HG03342 (cell line): ENCODE measurements at regions not wholly inside any gene's neighbourhood (a gene's known extent, or its start where the extent isn't known, plus 50 kb on each side); places are given as distances from the start of the nearest gene placed in this dataset.
"Not testable (repeated sequence)": the region's sequence is repeated elsewhere in the genome, so short reads cannot be mapped to it uniquely, and the experiment has no call there.

Experiments used
- ATAC-seq: cut with Tn5 transposase; IDR thresholded peaks from one replicate; pipeline ENCODE4 v1.9.1; 2021; ENCODE audit warnings: mild to moderate bottlenecking, moderate library complexity; ENCODE audit not compliant: unreplicated experiment

DNA sequence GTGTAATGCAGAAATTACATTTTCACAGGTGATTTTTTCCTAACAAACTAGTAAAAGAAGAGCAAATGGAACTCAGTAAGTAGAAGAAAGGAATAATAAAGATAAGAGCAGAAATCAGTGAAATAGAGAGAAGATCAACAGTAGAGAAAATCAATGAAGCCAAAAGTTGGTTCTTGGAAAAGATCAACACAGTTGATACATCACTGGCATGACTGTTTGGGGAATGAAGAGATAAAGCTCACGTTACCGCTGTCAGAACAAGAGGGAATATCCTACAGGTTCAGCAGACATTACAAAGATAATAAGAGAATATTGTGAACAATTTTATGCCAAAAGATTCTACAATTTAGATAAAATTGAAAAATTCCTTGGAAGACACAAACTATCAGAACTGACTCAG, 146.4 kb downstream of the ACTR3B start:
- no peak for ATAC-seq

DNA sequence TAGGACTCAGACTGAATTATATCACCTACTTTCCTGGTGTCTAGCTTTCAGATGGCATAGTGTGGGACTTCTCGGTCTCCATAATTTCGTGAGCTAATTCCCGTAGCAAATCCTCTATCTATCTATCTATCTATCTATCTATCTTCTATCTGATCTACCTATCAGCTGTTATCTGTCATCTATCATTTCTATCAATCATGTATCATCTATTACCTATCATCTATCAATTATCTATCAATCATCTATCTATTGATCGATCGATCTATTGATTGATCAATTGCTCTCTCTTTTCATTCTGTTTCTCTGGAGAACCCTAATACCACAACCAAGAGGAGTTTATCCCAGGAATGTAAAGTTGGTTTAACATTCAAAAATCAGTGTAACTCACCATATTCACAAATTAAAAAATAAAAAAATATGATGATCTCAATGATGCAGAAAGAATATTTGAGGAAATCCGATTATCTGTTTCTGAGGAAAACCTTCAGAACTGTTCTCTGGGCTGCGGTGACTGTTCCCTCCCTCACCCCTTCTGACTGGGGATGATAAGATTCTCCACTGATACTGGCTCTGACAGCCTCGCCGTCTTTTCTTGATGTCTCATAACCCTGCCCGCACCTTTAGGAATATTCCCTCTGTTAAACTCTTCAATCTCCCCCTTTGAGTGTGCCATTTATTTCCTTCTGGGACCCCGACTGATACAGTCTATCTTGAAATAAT, 147.7 kb downstream of the ACTR3B start:
- no peak for ATAC-seq

DNA sequence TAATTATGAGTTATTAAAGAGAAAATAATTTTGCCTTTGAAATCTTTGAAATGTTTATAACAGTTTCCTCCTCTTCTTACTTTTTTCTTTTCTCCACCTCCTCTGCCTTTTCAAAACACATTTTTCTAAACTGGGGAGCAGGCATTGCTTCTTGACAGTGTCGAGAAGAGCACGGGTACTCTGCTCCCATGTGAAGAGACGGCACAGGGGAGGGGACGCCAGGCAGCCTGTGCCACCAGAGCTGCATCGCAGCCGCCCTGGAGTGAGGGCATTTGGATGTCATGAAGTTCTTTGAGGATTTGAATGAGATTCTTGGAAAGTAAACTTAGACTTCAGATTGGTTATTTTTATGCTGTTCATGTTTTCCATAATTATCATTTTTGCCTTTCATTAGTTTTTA, 149.7 kb downstream of the ACTR3B start:
- no peak for ATAC-seq

DNA sequence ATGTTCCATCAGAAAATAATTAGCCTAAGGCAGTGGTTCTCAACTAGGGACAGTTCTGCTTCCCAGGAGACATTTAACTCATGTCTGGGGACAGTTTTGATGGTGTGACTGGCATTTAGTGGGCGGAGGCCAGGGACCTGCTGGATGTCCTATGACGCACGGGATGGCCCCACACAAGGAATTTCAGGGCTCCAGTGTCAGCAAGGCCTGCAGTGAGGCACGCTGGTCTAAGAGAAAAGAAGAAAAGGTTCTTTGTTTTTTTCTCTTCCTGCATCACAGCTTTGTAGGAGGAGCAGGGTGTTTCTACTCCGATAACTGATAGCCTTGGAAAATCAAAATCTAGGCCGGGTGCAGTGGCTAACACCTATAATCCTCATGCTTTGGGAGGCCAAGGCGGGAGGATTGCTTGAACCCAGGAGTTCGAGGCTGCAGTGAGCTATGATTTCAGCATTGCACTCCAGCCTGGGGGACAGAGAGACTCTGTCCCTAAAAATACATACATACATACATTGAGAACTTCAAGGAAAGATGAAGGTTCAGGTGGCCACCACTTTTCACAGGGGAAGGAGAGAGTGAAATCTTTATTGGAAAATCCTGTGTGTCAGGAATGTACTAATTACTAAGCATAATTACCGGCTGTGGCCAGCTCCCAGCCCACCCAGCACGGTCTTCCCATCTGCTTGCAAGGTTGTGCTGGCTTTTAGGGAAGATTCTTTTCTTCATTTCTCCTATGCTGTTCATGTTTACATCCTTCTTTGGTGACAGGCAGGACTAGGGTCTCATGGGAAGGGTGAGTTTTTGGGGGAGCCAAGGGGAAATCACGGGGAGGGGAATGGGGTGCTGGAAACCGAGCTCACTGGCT, 150.4 kb downstream of the ACTR3B start:
- ATAC-seq = no peak

DNA sequence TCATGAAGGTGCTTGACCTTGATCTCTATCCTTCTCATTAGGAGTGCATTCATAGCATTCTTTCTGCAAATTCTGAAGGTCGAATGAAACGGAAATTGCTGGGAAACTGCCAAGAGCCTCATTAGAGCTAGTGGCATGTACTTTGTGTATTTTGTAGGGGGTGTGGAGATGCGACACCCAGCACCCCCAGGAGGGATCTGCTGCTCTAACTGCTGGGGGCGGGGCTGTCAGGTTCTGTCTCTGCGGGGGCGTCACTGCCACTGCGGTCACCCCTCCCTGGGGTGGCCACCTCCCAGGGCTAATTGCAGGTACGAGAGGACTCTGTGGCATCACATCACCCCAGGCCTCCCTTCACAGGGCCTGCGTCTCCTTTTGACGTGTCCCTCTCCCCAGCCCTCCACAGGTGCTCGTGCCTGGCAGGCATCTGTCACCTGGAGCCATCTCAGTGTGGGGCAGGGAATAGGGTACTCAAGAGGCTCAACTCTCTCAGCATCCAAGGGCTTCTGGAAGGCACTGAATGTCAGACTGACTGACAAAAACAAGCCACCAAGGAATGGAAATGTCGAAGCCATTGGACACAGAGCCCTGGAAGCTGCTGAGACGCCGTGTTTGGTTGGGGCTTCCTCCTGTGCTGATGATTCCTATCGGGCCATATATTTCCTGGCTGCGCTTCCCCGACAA, 151.1 kb downstream of the ACTR3B start:
- ATAC-seq = no peak

DNA sequence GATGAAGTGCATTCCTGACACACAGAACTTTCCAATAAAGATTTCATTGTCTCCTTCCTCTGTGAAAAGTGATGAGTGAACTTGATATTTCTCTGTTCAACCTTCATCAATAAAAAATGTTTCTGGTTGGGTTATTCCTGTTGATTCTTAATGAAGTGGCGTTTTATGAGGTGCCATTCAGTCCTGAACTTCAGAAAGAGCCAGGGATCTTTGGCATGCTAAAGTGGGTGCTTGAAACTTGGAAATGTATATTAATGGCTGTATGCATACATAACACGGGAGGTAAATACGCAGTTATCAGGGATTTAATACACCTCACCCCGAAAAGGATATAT, 151.6 kb downstream of the ACTR3B start:
- ATAC-seq = no peak

DNA sequence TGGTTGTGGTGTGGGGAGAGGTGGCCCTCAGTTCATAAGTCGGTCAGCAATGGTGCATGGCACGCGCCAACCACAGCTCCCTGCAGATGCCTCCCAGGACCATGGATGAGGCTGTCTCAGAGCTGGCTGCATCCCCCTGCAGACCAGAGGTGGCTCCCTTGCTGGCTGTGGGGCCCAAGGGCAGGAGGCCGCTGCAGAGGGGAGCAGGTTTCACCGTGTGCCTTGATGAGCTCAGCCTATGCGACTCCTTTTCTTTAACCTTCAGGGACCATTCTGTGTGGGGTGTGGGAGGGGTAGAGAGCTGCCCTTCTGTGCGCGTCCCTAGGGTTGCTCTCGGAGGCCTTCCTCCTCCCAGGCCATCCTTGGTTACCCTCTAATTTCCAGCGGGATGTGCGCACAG, 152.4 kb downstream of the ACTR3B start:
- ATAC-seq = no peak

DNA sequence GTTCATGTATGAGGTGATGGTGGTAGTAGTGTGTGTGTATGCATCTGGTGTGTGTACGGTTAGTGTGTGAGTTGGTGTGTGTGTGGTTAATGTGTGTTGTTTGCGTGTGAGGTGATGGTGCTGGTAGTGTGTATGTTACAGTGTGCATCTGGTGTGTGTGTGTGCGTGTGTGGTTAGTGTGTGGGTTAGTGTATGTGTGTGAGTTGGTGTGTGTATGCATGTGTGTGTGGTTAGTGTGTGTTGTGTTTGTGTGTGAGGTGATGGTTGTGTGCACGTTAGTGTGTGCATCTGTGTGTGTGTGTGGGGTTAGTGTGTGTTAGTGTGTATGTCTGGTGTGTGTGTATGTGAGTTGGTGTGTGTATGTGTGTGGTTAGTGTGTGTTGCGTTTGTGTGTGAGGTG, 153.0 kb downstream of the ACTR3B start:
- ATAC-seq = no peak

DNA sequence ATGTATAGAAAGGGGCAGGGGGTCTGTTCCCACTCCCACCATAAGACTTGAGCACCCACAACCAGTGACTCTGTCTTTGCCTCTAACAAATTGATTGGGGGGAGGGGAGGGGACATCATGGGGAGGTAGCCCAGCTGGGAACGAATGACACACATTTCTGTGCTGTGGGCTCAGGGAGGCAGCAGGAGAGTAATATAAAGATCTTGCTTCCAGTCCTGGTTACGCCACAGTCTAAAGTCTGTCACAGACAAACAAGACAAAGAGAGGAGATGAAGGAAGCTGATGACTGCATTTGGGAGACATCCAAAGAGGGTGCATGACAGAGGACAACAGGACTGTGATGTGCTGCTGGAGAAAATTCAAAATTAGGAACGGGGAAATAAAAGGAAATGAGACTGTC, 153.9 kb downstream of the ACTR3B start:
- no peak for ATAC-seq

DNA sequence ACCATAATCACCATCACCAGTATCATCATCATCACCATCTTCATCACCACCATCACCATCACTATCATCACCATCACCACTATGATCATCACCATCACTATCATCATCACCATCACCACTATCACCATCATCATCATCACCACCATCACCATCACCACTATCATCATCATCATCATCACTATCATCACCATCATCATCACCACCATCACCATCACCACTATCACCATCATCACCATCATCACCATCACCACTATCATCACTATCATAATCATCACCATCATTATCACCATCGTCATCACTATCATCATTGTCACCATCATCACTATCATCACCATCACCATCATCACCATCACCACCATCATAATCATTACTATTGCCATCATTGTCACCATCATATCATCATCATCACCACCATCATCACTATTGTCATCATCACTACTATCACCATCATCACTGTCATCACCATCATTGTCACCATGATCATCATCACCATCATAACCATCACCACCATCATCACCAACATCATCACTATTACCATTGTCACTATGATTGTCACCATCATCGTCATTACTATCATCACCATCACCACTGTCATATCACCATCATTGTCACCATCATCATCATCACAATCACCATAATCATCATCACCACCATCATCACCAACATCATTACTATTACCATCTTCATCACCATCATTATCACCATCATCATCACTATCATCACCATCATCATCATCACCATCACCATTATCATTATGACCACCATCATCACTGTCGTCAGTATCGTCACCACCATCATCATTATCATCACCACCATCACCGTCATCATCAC, 154.7 kb downstream of the ACTR3B start:
- ATAC-seq = no peak

DNA sequence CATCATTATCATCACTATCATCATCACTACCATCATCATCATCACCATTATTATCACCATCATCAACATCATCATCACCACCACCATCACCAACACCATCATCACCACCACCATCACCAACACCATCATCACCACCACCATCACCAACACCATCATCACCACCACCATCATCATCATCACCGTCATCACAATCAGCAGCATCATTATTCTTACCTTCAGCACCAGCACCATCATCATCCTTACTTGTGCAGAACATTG, 155.2 kb downstream of the ACTR3B start:
- ATAC-seq = not testable (repeated sequence)

DNA sequence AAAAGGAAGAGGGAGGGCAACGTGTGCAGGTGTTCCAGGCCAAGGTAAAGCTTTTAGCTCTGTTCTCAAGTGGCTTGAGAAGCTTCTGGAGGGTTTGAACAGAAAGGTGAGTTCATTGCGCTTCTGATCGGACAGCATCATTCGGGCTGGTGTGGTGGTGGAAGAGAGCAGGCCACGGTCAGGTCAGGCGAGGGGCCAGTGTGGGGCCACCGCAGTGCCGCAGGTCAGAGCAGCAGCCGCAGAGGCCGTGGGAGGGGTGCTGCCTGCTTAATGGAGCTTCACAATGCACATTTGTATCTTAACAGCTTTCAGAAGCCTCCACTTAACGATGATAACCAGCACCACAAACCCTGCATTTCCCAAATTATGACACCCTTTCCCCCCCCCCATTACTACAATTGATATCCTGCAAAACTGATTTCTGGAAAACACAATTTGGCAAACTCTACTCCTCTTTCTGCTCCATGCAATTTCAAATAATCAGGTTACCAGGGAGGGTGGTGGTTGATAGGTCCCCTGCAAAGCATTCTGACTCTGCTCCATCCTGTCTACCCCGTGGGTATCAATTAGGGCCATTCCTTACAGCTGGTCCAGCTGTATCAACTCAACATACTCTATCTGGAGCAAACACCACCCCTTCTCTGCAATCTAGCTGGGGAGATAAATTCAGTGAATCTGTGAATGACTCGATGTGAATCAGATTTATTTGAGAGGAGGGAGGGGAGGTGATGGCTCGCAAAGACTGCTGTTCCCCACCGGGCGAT, 162.9 kb downstream of the ACTR3B start:
- no peak for ATAC-seq

DNA sequence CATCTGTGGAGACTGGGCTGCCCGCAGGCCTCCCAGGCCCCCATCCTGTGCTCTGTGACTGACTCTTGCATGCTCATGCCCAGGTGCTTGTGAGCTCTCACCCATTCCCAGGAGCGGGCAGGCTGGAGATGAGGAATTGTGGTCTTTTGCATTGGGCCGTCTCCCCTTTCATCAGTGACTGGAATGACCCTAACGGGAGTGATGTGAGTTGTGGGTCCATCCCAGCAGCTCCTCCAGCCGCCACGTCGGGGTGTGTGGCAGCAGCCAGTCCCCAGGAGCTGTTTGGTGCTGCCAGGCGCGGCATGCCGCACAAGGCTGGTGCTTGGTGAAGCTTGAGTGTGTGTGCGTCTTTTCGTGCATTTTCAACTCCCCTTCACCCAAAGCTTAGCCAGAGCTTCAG, 164.2 kb downstream of the ACTR3B start:
- ATAC-seq = no peak

DNA sequence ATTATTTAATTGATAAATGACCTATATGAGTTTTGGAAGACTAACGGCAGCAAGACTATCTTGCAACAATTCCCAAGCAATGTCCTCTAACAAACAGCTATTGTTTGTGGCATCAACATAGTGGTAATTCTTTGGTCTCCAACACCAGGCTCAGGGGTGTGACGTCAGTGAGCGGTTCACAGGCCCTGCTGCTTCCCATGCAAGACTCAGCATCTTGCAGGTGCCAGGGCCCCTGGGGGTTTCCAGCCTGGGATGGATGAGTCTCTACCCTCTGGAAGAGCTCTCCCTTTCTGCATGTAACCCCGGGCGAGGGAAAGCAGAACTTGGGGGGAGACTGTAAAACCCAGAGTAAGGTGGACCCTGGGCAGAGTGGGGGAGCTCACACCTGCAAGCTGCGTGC, 164.7 kb downstream of the ACTR3B start:
- no peak for ATAC-seq

DNA sequence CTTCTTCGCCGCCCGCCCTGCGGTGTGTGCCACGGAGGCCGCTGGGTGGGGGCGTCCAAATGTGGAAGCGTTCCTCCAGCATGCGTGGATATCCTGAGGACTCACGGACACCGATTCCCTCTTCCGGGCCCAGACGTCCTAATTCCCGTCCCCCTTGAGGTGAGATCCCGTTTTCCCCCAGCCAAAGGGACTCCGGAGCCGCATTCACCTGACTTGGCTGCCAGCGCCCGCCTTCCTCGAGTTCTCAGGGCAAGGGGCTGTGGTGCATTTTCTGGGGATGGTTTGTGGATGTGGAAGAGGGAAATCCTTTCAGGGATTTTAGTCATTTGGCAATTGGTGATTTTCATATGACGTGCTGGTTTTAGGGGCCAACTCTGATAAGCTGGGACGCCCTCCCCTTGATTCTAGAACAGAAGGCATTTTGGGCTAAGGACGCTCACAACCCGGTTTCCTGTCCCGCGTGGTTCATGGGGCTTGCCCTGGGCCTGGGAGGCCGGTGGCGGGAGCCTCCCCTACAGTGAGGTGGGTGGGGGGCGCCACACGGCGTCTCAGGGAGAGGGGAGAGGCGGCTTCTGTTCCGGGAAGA, 165.4 kb downstream of the ACTR3B start:
- ATAC-seq = no peak

DNA sequence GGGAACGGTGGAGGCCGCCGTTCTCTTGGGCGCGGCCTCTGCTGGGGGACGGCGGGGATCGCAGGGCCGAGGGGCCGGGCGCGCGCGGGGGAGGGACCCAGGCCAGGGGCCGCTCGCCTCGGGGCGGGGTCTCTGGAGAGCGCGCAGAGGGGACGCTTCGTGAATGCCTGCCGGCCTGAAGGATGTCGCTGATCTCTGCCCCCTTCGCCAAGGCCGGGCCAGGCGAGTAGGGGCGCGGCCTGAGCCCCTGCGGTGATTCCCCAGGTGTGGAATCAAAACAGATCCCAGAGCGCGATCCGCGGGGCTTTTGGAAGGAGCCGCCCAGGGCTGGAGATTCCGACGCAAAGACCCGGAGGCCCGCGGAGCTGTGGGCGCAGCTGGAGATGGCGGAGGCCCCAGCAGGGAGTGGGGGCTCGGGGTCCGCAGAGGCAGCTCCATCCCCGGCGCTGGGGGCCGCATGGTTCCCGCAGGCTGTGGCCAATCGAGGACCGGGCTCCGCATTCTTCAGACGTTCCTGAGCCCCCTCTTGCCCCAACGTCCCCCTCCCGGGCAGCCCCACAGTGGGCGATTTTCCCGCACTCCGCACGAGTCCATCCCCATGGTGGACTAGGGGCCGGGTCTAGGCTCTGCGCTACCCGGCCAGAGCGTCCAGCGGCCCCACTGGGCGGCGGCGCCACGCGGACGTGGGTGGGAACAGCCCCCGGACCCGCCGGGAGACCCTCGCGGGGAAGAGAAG, 166.0 kb downstream of the ACTR3B start:
- ATAC-seq = no peak

DNA sequence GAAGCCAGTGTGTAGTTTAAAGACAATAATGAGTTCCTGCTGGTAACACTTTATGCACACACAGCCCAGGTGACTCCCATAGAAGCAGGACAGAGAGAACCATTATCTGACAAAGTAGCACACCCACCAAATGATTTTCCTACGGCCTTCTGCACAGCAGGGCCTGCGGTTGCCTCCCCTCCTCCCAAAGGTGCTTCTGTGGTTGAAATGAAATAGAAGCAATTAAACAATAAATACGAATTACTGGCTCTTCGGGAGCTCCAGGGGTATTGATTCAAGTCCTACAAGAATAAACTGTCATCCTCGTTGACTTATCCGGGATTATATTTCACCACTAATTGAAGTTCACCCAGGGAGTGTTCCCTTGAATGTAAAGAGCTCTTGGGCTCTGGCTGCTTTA, 172.1 kb downstream of the ACTR3B start:
- no peak for ATAC-seq

DNA sequence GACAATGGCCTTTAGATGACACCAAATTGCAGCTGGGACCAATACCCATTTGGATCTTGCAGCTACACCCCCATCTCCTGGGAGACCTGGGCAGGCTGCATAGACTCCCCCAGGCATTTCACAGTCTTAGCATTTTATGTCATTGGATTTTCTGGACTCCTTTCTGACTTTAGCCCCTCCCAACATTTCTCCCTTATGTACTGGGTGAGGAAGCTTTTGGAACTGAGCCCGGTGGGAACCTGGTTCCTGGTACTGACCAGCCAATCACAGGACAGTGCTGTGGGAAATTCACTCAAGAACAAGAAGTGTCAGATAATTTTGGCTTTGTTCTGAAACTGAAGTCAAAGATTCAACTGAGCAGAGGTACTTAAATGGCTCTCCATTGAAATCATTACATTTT, 177.7 kb downstream of the ACTR3B start:
- ATAC-seq = no peak

DNA sequence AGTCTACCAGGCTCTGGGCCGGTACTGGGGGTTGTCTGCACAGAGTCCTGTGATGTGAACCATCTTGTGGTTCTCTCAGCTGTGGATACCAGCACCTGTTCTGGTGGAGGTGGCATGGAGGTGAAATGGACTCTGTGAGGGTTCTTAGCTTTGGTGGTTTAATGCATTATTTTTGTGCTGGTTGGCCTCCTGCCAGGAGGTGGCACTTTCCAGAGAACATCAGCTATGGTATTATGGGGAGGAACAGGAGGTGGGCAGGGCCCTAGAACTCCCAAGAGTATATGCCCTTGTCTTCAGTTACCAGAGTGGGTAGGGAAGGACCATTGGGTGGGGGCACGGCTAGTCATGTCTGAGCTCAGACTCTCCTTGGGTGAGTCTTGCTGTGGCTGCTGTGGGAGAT, 187.1 kb downstream of the ACTR3B start:
- ATAC-seq = not testable (repeated sequence)

DNA sequence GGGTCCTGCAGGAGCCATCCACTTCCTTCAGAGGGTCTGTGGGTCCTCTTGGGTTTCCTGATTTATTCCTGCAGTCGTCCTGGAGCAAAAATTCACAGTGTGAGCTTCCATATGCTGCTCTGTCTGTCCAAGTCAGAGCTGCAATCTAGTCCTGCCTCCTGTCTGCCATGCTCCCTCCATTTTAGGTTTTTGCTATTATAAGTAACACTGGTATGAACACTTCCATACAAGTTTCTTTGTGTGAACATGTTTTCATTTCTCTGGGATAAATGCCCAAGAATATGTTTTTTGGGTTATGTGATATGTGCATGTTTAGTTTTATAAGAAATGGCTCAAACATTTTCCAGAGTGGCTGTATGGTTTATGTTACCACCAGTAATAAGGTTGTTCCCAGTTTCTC, 188.1 kb downstream of the ACTR3B start:
- no peak for ATAC-seq
